Stomach (tissue), 8 donors: ENCODE measurements at regions not wholly inside any gene's neighbourhood (a gene's known extent, or its start where the extent isn't known, plus 50 kb on each side); places are given as distances from the start of the nearest gene placed in this dataset.

ENCODE experiments used
- DNase-seq, 2 donors: peaks; one replicate each; pipeline versions ENCODE4 v3.0.0 to v3.0.0-alpha.2; 2013 to 2019
- H3K27ac ChIP-seq, 5 donors: fragments of 200-600 bp in 4 of 5; sonication (generic) in 4 of 5; one replicate each; pipeline ENCODE4 v1.5.1; 2013 to 2019; ENCODE audit warnings: mild to moderate bottlenecking in 1 of 5, moderate library complexity in 1 of 5
- H3K27me3 ChIP-seq, 3 donors: fragments of 200-600 bp; sonication (generic); one replicate each; pipeline ENCODE4 v1.5.1; 2017 to 2019; ENCODE audit warnings: mixed run types in 1 of 3
- H3K36me3 ChIP-seq, 4 donors: fragments of 200-600 bp; sonication (generic); 1 replicate in 3 of 4; 2 replicates in 1 of 4; pipeline ENCODE4 v1.5.1; 2016 to 2019
- H3K4me1 ChIP-seq, 4 donors: fragments of 200-600 bp; sonication (generic); one replicate each; pipeline ENCODE4 v1.5.1; 2016 to 2019
- H3K4me3 ChIP-seq, 4 donors: fragments of 200-600 bp; sonication (generic) in 3 of 4; one replicate each; pipeline ENCODE4 v1.5.1; 2016 to 2019; ENCODE audit warnings: mild to moderate bottlenecking in 1 of 4
- H3K9me3 ChIP-seq, 4 donors: fragments of 200-600 bp; sonication (generic); one replicate each; pipeline ENCODE4 v1.5.1; 2016 to 2019
- EP300 ChIP-seq: sonication (generic); formaldehyde crosslinking; IDR thresholded peaks from one replicate; pipeline ENCODE4 v1.6.1; 2017; ENCODE audit warnings: antibody characterized with exemption
- POLR2A ChIP-seq, 4 donors: fragments of 450-650 bp; IDR thresholded peaks; one replicate each; pipeline ENCODE4 v1.6.1; 2016; ENCODE audit warnings: antibody characterized with exemption in 4 of 4, control low read depth in 2 of 4, mild to moderate bottlenecking in 1 of 4, moderate library complexity in 1 of 4
- POLR2AphosphoS5 ChIP-seq, 3 donors: sonication (generic); formaldehyde crosslinking; IDR thresholded peaks; one replicate each; pipeline ENCODE4 v1.6.1; 2016; ENCODE audit warnings: antibody characterized with exemption in 3 of 3
- WGBS, 5 donors: extraction: QIAGEN DNeasy Blood & Tissue Kit in 3 of 5; methylation state at CpG; one replicate each; pipeline versions ENCODE4 v1.1.5 to v1.1.7; 2013 to 2018; 5-methylcytosine and 5-hydroxymethylcytosine counted together
- intact Hi-C: fragments of 100-400 bp; cut with DNase I; formaldehyde crosslinking; loops from one replicate; pipeline ENCODE4 v1.15.1; 2023; ENCODE audit warnings: low total_unique reads
- TF ChIP-seq, protein P1 (sequence below), 7 experiments: fragments of 450-650 bp in 4 of 7; fragments of 200-600 bp in 3 of 7; sonication (generic) in 3 of 7; IDR thresholded peaks; one replicate each; pipeline ENCODE4 v1.5.1; 2016 to 2019; ENCODE audit warnings: antibody characterized with exemption in 7 of 7, control low read depth in 2 of 7, mild to moderate bottlenecking in 1 of 7
- donor health status: healthy with polysubstance abuse.
- donor health status: Bipolar disorder and iron deficiency.
- donor health status: healthy.

DNA sequence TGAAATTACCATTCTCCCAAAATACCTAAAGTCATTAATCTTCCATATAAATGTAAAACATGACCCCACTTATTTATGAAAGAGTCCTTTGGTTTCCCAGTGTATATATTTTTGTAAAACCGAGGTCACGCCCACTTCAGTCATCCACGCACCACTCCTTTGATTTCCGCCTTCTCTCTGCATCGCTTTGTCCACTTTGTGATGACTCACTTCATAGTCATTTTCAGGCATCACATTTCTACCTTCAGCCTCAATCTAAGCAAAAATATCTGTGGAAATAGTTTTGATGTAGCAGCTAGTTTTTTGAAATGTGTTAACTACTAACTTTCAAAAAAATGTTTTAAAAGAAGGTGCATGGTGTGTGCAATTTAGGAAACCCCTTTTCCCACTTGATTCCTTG lies 793.5 kb upstream of the SOX11 start:
- intact Hi-C loops, result no loop called here
- H3K4me3 ChIP-seq, result no peak overlapping the region
- no peaks in the 10 kb centered on the region for H3K4me1 ChIP-seq
- no peaks in the 10 kb centered on the region for H3K36me3 ChIP-seq
- no peak overlapping the region for H3K27ac ChIP-seq
- DNase-seq, result no peak
- H3K9me3 ChIP-seq, result peaks cover 0 to 7% (median 0%) of the 10 kb centered on the region in 4 donors
- 59 to 80% (median 65%) methylated on average over 5 of the region's 5 CpGs for WGBS, 5 donors
- no peak for TF ChIP-seq POLR2A (IDR thresholded peaks at IDR 0.05)
- TF ChIP-seq POLR2AphosphoS5 (IDR thresholded peaks at IDR 0.05), result no peak
- TF ChIP-seq, protein P1, sequence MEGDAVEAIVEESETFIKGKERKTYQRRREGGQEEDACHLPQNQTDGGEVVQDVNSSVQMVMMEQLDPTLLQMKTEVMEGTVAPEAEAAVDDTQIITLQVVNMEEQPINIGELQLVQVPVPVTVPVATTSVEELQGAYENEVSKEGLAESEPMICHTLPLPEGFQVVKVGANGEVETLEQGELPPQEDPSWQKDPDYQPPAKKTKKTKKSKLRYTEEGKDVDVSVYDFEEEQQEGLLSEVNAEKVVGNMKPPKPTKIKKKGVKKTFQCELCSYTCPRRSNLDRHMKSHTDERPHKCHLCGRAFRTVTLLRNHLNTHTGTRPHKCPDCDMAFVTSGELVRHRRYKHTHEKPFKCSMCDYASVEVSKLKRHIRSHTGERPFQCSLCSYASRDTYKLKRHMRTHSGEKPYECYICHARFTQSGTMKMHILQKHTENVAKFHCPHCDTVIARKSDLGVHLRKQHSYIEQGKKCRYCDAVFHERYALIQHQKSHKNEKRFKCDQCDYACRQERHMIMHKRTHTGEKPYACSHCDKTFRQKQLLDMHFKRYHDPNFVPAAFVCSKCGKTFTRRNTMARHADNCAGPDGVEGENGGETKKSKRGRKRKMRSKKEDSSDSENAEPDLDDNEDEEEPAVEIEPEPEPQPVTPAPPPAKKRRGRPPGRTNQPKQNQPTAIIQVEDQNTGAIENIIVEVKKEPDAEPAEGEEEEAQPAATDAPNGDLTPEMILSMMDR (IDR thresholded peaks at IDR 0.05), result no peak
- TF ChIP-seq EP300, result no peak
- no peaks in the 10 kb centered on the region for H3K27me3 ChIP-seq

DNA sequence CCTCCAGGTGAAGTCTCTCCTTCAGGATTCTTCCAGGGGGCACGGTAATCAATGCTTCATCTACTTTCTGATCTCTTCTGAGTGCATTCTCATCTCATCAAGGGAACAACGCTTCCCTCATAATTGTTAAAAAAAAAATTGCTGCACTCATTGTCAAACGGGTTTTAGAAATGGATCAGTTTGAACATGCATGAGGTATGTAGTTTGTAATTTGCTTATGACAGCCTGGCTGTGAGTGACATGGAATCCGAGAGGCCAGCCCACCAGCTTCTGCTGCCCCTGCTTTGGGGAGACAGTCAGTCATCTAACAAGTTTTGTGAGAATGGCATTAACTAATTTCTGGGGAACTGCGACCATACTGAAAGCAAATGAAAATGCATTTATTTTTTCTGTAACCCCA lies 791.9 kb upstream of the SOX11 start:
- no peak overlapping the region for H3K4me3 ChIP-seq
- TF ChIP-seq POLR2A (IDR thresholded peaks at IDR 0.05) (no peak), POLR2AphosphoS5 (IDR thresholded peaks at IDR 0.05) (no peak), EP300 (no peak)
- TF ChIP-seq, protein P1 (IDR thresholded peaks at IDR 0.05), result no peak
- peaks cover 0 to 7% (median 0%) of the 10 kb centered on the region in 4 donors for H3K9me3 ChIP-seq
- H3K27ac ChIP-seq, result no peak overlapping the region
- no peaks in the 10 kb centered on the region for H3K4me1 ChIP-seq
- no peaks in the 10 kb centered on the region for H3K36me3 ChIP-seq
- H3K27me3 ChIP-seq, result no peaks in the 10 kb centered on the region
- no peak for DNase-seq
- 69 to 81% (median 77%) methylated on average over 5 of the region's 5 CpGs for WGBS, 5 donors
- intact Hi-C loops, result no loop called here

DNA sequence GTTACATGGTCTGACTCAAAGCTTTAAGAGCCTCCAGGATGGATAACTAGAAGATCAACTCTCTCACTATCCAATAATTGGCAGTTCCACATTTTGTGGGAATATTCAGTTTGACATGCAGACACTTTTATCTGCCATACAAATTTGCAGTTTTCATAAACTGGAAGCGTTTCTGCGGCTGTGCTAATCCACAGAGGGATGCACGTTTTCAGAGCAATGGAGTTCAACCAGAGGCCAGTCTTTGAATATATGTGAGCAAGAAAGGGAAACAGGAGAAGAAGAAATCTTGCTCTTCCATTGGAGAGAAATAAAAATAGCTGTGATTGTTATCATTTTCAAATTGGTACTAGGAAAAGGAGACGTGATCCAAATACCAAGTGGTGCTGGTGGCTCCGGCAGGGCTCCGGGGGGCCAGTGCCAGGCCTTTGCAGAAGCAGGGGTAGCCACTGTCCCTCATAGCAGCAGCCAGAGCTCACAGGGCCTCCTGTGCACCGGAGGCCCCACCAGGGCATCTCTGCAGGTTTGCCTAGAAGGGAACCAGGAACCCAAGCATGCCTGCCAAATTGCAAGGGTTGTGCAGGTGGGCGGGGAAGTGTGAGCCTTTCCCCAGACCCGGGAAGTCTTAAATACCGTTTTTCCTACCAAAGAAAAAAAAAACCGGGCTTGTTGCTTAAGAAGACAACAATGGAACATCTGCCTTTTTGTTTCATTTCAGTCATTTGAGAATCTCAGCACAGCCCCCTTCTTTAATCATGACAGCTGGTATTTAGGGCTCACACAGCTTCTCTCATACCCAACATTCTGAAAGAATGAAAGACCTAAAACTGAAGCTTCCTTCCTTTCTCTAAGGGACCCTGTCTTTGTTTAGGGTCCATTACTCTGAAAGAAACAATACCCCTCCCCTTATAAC lies 791.1 kb upstream of the SOX11 start:
- TF ChIP-seq, protein P1 (IDR thresholded peaks at IDR 0.05), result no peak
- TF ChIP-seq POLR2AphosphoS5 (IDR thresholded peaks at IDR 0.05) (no peak), POLR2A (IDR thresholded peaks at IDR 0.05) (no peak), EP300 (no peak)
- H3K4me3 ChIP-seq, result no peak overlapping the region
- DNase-seq, result no peak
- no peak overlapping the region for H3K27ac ChIP-seq
- intact Hi-C loops, result no loop called here
- WGBS, 5 donors, result 68 to 79% (median 76%) methylated on average over 11 of the region's 11 CpGs
- no peaks in the 10 kb centered on the region for H3K36me3 ChIP-seq
- peaks cover 0 to 7% (median 0%) of the 10 kb centered on the region in 4 donors for H3K9me3 ChIP-seq
- H3K4me1 ChIP-seq, result no peaks in the 10 kb centered on the region
- no peaks in the 10 kb centered on the region for H3K27me3 ChIP-seq

DNA sequence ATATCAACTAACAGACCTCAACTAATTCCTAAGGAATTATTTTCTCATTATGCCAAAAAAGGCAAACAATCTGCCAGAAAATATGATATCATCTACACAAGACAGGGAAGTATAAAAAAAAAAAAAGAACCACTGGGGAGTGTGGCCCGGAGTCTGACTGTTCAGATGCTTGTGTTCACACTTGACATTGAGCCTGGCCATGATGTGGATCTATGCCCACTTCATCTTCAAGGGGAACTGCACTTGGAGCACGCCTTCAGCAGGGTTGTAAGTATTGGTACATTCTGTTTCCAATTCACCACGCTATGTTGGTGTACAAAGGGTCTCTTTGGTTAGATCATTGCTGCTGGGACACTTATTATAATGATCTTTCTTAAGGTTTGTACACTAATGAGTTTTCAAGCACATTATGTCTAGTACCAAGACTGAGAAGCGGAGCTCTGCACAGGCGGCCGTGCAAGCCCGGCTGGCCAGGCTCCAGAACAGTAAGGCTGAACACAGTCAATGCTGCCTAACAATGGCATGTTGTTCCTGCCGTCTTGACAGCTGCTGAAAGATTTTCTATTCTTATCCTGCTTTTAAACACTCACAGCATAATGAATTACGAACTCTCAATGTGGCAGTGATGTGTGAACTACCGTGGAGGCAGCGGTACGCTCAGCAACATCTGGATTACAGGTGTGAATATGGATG lies 788.4 kb upstream of the SOX11 start:
- WGBS, 5 donors, result 47 to 61% (median 49%) methylated on average over 11 to 12 of the region's 12 CpGs
- no peaks in the 10 kb centered on the region for H3K4me1 ChIP-seq
- H3K36me3 ChIP-seq, result no peaks in the 10 kb centered on the region
- H3K9me3 ChIP-seq, result peaks cover 0 to 7% (median 0%) of the 10 kb centered on the region in 4 donors
- intact Hi-C loops, result no loop called here
- no peak overlapping the region for H3K4me3 ChIP-seq
- H3K27me3 ChIP-seq, result no peaks in the 10 kb centered on the region
- H3K27ac ChIP-seq, result no peak overlapping the region
- TF ChIP-seq, protein P1 (IDR thresholded peaks at IDR 0.05), result no peak
- TF ChIP-seq EP300 (no peak), POLR2A (IDR thresholded peaks at IDR 0.05) (no peak), POLR2AphosphoS5 (IDR thresholded peaks at IDR 0.05) (no peak)
- peak in 1 of 2 donors; percentile 46 for DNase-seq
